ENCODE measurements at regions not wholly inside any gene's neighbourhood (a gene's known extent, or its start where the extent isn't known, plus 50 kb on each side); places are given as distances from the start of the nearest gene placed in this dataset.

DNA sequence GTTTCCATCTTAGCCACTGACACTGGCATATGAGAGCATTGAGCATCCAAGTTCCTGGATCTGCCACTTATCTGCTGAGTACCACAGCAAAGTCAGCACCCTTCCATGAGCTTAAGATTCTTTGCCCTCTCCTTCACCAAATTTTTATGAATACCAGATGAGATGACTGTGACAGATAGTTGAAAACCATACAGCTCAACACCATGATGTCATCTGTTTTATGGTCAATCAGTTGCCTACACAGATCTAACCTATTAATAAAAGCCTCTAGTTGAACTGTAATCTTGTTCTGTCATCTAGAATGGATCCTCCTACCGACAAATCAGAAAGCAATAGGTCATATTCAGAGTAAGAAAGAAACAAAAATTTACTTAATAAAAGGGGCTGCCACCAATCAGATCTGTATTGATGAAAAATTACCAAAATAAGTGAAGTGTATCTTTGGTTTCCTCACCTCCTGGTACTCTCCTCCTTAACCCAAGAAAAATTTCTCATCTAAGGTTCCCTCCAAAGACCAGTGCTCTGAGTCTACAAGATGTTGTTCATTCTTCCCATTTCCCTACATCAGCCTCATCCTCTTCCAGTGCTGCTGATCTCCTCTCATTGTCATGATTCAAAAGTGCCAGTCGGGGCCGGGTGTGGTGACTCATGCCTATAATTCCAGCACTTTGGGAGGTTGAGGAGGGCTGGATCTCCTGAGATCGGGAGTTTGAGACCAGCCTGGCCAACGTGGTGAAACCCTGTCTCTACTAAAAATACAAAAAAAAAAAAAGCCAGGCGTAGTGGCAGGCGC lies 138.8 kb upstream of the CTTNBP2NL start:
- DNase-seq (ENCODE audit: low spot score in 2 of 2) (no peak), FAIRE-seq (no peak)

DNA sequence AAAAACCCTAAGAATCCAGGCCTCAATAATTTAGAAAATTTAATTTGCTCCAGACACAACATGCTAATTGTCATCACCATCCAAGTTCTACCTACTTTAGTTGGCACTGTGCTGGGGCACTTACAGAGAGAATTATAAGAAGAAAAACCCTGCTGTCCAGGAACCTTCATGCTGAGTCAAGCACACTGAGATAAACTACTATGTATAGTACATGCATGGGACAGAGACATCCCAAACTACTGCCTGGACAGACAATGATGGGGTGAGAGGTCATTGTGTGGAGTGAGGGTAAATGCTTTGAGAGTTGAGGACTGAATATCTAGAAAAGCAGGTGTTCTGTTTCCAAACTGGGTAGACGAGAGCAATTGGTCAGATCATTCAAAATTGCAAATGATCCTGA lies 135.3 kb upstream of the CTTNBP2NL start:
- FAIRE-seq, result no peak
- no peak for DNase-seq (ENCODE audit: low spot score in 2 of 2)

DNA sequence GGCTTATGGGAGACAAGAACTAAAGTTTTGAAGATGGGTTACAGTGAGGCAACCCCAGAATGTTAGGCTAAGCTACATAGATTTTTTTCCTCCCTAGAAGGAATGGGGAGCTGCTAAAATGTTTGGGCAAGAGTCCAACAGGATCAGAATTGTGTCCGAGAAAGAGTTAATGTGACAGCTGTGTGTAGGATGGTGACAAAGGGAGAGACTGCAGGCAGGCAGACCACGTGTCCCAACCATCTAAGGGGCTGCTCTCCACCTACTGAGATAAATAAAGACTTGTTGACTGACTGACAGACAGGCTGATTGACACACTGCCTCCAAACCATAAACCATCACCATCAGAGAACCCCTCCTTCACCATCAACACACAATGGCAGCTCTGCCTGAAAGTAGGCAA lies 133.7 kb upstream of the CTTNBP2NL start:
- FAIRE-seq, result no peak

DNA sequence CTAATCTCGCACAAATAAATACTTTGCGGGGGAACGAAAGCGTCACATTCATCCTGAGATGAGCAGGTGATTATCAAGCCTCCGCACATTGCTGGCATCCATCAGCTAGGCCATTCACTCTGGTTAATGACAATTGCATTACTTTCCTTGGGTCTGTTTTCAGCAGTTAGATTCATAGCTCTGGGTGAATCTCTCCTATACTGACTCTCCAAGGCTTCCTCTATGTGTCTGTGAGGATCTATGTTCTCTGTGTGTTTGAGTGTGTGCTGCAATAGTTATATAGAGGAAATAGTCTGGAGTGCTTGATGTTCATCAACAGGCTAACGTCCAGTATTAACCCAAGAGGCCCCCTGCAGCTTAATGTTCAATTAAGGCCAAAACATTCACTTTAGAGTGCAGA lies 133.0 kb upstream of the CTTNBP2NL start:
- DNase-seq (ENCODE audit: low spot score in 2 of 2) (no peak), FAIRE-seq (no peak)

More for the DNA sequence above, 133.7 kb upstream of the CTTNBP2NL start:
- no peak for DNase-seq (ENCODE audit: low spot score in 2 of 2)

DNA sequence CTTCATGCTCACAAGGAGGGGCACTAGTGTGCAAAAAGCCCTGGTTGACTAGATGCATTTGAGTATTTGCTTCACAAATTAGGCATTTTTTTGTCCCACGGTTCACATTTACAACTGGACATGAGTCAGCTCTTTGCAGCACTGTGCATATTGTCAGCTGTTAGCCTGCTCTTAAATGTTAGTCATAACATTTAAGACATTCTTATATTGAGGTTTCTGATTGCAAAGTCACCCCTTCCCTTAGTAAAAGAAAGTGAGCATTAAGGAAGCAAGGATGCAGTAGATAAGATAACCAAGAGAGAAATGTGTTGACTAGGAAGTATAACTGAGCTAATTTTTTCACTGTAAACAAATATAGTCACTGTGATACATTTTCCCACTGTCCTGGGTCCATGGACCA lies 132.6 kb upstream of the CTTNBP2NL start:
- no peak for FAIRE-seq
- no peak for DNase-seq (ENCODE audit: low spot score in 2 of 2)

GRCh38 chr1:112264010-112264409 lies 132.0 kb upstream of the CTTNBP2NL start:
- DNase-seq (ENCODE audit: low spot score in 2 of 2), result no peak
- no peak for FAIRE-seq

DNA sequence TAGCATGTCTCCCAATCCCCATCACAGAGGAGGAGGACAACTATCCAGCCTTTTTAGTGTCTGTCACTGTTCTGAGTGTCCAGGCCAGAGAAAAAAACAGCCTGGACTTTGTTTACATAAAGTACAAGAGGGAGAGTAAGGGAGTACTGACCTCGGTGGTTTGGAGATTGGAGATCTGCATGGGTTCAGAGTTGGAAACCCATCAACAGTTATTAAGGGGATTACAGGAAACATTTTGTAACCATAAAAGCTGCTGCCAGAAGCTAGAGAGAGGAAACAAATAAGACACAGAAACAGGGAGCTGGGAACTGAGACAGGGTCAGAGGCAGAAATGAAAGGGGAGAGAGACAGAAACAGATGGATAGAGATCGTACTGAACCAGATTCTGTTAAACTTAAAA lies 131.5 kb upstream of the CTTNBP2NL start:
- FAIRE-seq (no peak), DNase-seq (ENCODE audit: low spot score in 2 of 2) (no peak)

DNA sequence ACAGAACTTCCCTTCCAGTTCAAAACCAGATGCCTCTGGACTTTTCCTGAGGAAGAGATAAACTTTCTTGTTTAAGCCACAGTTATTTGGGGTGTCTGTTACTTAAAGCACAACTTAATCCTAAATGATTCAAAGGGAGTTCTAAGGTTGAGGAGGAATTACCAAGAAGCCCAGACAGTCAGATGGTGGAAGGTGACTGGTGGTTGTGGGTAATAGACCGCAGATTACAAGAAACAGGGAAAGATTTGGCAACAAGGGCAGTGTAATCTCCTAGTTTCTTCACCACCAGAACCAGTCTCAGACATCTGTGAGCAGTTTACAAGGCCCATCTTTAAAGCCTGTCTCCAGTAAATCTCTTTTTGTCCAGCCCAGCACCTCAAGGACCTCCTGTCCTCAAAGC lies 130.1 kb upstream of the CTTNBP2NL start:
- DNase-seq (ENCODE audit: low spot score in 2 of 2) (no peak), FAIRE-seq (no peak)

- no peak for FAIRE-seq
- no peak for DNase-seq (ENCODE audit: low spot score in 2 of 2)
Observed at GRCh38 chr1:112267206-112267605, 128.8 kb upstream of the CTTNBP2NL start.

DNA sequence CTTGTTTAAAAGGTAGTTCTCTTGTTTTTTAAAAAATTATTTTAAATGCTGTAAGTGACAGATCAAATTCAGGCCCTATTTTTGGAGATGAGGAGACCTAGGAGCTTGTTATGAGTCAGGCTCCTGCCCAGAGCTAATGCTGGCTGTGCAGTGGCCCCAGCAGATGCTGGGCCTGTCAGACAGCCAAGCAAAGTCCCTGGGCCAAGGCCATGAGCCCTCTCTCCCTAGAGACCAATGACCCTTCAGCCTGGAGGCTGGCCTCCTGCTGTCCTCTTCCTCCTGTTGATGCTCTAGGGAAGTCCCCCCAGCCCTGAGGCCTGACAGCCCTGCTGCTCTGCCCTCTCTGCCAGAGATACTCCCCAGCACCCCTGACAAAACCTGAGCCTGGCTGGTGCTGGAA lies 128.1 kb upstream of the CTTNBP2NL start:
- FAIRE-seq (no peak), DNase-seq (ENCODE audit: low spot score in 2 of 2) (no peak)

DNA sequence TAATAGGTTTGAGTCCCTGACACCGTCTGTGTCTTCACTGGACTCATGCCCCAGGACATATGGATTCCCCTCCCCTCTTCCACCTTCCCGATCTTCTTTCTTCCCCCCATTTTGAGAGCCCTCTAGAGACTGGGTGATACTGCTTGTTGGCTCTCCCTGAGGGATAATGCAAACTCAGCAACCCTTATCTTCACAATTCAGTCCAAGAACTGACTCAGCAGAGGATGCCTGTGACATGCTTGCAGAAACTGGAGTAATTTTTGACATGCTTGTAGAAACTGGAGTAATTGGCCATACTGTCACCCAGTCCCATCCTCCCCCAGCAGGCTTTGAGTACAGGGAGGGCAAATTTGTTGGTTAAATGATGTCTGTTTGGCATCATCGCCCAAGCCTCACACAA lies 127.6 kb upstream of the CTTNBP2NL start:
- DNase-seq (ENCODE audit: low spot score in 2 of 2) (no peak), FAIRE-seq (no peak)

DNA sequence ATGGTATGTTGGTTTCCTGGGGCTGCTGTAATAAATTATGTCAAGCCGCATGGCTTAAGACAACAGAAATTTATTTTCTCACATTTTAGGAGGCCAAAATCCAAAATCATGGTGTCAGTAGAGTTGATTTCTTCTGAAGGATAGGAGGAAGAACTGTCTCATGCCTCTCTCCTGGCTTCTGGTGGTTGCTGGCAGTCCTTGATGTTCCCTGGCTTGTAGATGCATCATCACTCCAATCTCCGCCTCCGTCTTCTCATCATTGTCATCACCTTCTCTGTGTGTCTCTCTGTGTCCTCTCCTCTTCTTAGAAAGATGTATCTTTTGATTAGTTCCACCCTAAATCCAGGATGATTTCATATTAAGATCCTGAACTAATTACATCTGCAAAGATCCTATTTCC lies 124.7 kb upstream of the CTTNBP2NL start:
- FAIRE-seq, result no peak

GRCh38 chr1:112272101-112272772 lies 123.8 kb upstream of the CTTNBP2NL start:
- FAIRE-seq, result no peak
- DNase-seq (ENCODE audit: low spot score in 2 of 2), result no peak

More for the DNA sequence above, 124.7 kb upstream of the CTTNBP2NL start:
- no peak for DNase-seq (ENCODE audit: low spot score in 2 of 2)

GRCh38 chr1:112284796-112285195 lies 111.2 kb upstream of the CTTNBP2NL start:
- FAIRE-seq, result no peak
- no peak for DNase-seq (ENCODE audit: low spot score in 2 of 2)

DNA sequence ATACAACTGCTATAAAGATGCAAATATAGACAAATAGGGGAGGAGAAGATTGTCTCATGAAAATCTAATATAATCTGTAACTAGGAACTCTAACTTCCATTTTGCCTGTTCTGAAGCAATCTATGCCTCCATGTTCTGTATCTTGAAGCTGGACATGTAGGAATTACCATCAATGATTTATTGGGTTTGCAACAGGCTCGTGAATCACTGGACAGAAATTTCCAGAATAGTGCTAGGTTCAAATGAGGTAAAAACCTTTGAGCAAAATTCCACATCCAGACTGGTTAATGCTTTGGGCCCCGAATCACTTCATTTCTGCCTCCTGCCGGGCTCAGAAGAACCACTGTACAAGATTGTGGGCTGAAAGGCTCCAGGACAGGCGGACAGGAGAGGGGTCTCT lies 110.7 kb upstream of the CTTNBP2NL start:
- DNase-seq (ENCODE audit: low spot score in 2 of 2) (no peak), FAIRE-seq (no peak)

- FAIRE-seq, result no peak
- DNase-seq (ENCODE audit: low spot score in 2 of 2), result no peak
Observed at GRCh38 chr1:112285746-112286145, 110.3 kb upstream of the CTTNBP2NL start.

GRCh38 chr1:112296908-112297307 lies 99.1 kb upstream of the CTTNBP2NL start:
- FAIRE-seq (no peak), DNase-seq (ENCODE audit: low spot score in 2 of 2) (no peak)

- no peak for DNase-seq (ENCODE audit: low spot score in 2 of 2)
- FAIRE-seq, result no peak
Observed at GRCh38 chr1:112297536-112297935, 98.5 kb upstream of the CTTNBP2NL start.

DNA sequence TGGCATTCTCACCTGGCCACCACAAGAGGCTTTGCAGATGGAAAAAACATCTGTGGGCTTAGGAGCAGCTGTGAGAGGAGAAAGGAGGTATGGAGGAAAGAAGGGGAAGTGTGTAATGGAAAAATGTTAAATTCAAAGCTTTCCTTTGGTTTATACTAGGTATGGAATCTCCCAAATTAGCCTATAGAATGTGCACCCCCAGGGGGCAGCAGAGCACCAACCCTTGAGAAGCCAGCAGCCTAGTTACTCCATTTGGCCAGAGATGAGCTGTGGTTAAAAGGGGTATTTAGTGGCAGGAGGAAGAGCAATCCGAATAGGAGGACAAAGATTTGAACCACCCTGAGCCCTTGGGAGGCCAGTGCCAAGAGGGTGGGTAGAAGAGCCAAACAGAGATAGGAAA lies 97.5 kb upstream of the CTTNBP2NL start:
- DNase-seq (ENCODE audit: low spot score in 2 of 2) (no peak), FAIRE-seq (no peak)

- no peak for DNase-seq (ENCODE audit: low spot score in 2 of 2)
Observed at GRCh38 chr1:112304126-112304525, 91.9 kb upstream of the CTTNBP2NL start.

DNA sequence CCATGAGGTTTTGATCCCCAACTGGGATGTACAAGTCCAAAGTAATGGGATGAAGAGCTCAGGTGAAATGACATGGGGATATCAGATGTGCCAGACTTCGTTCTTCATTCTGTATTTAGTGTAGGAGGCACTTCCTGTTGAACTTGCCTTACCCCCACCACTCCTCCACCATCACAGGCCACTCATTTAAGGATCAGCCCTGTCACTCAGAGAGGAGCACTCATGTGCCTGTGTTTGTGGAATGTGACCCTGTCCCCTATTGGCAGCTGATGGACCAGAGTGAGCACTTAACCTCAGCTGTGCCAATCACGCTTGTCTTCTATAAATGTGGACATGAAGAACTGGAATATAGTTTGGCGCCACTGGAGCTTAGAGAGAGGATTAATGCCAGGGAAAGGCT lies 91.4 kb upstream of the CTTNBP2NL start:
- FAIRE-seq, result no peak
- no peak for DNase-seq (ENCODE audit: low spot score in 2 of 2)

More at GRCh38 chr1:112304126-112304525, 91.9 kb upstream of the CTTNBP2NL start:
- FAIRE-seq, result no peak

GRCh38 chr1:112307930-112308591 lies 88.0 kb upstream of the CTTNBP2NL start:
- FAIRE-seq (no peak), DNase-seq (ENCODE audit: low spot score in 2 of 2) (no peak)

Data from frontal cortex (tissue), 3 donors.